Spleen (tissue), 11 donors: ENCODE measurements at regions not wholly inside any gene's neighbourhood (a gene's known extent, or its start where the extent isn't known, plus 50 kb on each side); places are given as distances from the start of the nearest gene placed in this dataset.

ENCODE experiments used
- DNase-seq: peaks from one replicate; pipeline ENCODE4 v3.0.0-alpha.2; 2020
- H3K27ac ChIP-seq, 8 donors: fragments of 200-600 bp; sonication (generic) in 7 of 8; 1 replicate in 4 of 8; 2 replicates in 4 of 8; pipeline versions ENCODE4 v1.5.0 to v1.8.0; 2016 to 2021; ENCODE audit warnings: inconsistent platforms in 4 of 8, mild to moderate bottlenecking in 4 of 8, moderate library complexity in 1 of 8
- H3K27me3 ChIP-seq, 7 donors: fragments of 200-600 bp; sonication (generic) in 6 of 7; replicated peaks in 1 of 7; 1 replicate in 4 of 7; 2 replicates in 3 of 7; pipeline versions ENCODE4 v1.5.0 to v1.8.0; 2016 to 2021; ENCODE audit warnings: inconsistent platforms in 3 of 7, mild to moderate bottlenecking in 1 of 7
- H3K36me3 ChIP-seq, 6 donors: fragments of 200-600 bp; sonication (generic) in 5 of 6; 1 replicate in 4 of 6; 2 replicates in 2 of 6; pipeline versions ENCODE4 v1.5.0 to v1.8.0; 2016 to 2021; ENCODE audit warnings: inconsistent platforms in 2 of 6
- H3K4me1 ChIP-seq, 6 donors: fragments of 200-600 bp; sonication (generic) in 5 of 6; 1 replicate in 3 of 6; 2 replicates in 3 of 6; pipeline versions ENCODE4 v1.5.0 to v1.8.0; 2016 to 2021; ENCODE audit warnings: inconsistent platforms in 3 of 6
- H3K4me3 ChIP-seq, 8 donors: fragments of 200-600 bp; sonication (generic) in 7 of 8; 1 replicate in 4 of 8; 2 replicates in 4 of 8; pipeline versions ENCODE4 v1.5.0 to v1.8.0; 2016 to 2021; ENCODE audit warnings: inconsistent platforms in 4 of 8, mild to moderate bottlenecking in 4 of 8, moderate library complexity in 2 of 8
- H3K9me3 ChIP-seq, 8 donors: fragments of 200-600 bp; sonication (generic) in 7 of 8; 1 replicate in 4 of 8; 2 replicates in 4 of 8; pipeline versions ENCODE4 v1.5.0 to v1.8.0; 2016 to 2021; ENCODE audit warnings: inconsistent platforms in 4 of 8
- CTCF ChIP-seq, 11 experiments: fragments of 200-600 bp in 7 of 11; fragments of 450-650 bp in 4 of 11; sonication (generic) in 4 of 11; IDR thresholded peaks in 8 of 11; conservative IDR thresholded peaks in 3 of 11; 1 replicate in 7 of 11; 2 replicates in 4 of 11; pipeline versions ENCODE4 v1.4.0 to v1.8.0; 2016 to 2021; ENCODE audit warnings: antibody characterized with exemption in 11 of 11, inconsistent platforms in 4 of 11, mild to moderate bottlenecking in 1 of 11
- POLR2A ChIP-seq, 3 donors: fragments of 450-650 bp; IDR thresholded peaks; one replicate each; pipeline ENCODE4 v1.5.1; 2017; ENCODE audit warnings: antibody characterized with exemption in 3 of 3, mild to moderate bottlenecking in 1 of 3
- POLR2AphosphoS5 ChIP-seq, 3 donors: sonication (generic); formaldehyde crosslinking; IDR thresholded peaks; one replicate each; pipeline ENCODE4 v1.5.1; 2017; ENCODE audit warnings: antibody characterized with exemption in 3 of 3
- WGBS, 5 donors: extraction: QIAGEN DNeasy Blood & Tissue Kit in 3 of 5; methylation state at CpG; one replicate each; pipeline versions ENCODE4 v1.1.5 to v1.1.7; 2013 to 2018; 5-methylcytosine and 5-hydroxymethylcytosine counted together
- intact Hi-C: fragments of 100-400 bp; cut with DNase I; formaldehyde crosslinking; loops from one replicate; pipeline ENCODE4 v1.15.0; 2023; ENCODE audit warnings: low total_unique reads
- donor health status: healthy with polysubstance abuse.
- donor health status: DM: no; HTN: no; CAD: no; lungs with moderate emphysema.
- donor health status: DM: no; HTN: no; CAD: no.
- donor health status: Bipolar disorder and iron deficiency.
- donor health status: healthy.
- donor health status: DM: no; HTN: no; CAD: no.
- donor health status: DM: yes; HTN: yes; CAD: no.

DNA sequence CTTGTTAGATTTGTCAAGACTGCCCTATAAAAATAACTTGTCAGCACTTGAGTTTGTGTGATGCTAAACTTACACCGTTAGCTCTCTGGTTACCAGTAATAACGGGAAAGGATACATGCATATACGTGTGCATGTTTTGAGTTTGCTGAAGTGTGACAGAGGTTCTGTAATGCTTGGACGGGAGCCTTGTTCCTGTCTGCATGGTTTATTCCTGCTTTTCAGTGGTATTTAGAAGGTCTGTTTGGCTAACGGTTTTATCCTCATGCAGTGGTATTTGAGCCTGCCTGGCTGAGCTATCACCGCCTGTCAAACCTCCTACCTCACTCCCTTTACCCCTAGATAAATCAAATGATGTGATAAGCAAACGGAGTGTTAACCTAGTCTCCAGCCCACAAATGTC is 305.6 kb downstream of the GALC start:
- WGBS, 5 donors = 67 to 77% (median 73%) methylated on average over 7 of the region's 7 CpGs
- no peak overlapping the region for H3K27ac ChIP-seq
- no peaks in the 10 kb centered on the region for H3K4me1 ChIP-seq
- no peaks in the 10 kb centered on the region for H3K36me3 ChIP-seq
- intact Hi-C loops = no loop called here
- no peak for DNase-seq
- peaks cover 0 to 18% (median 2%) of the 10 kb centered on the region in 8 donors for H3K9me3 ChIP-seq
- TF ChIP-seq POLR2AphosphoS5 (IDR thresholded peaks at IDR 0.05) (no peak), POLR2A (IDR thresholded peaks at IDR 0.05) (no peak), CTCF (IDR thresholded peaks at IDR 0.05 in 8 of 11, conservative IDR thresholded peaks at IDR 0.05 in 3 of 11) (no peak)
- H3K27me3 ChIP-seq = no peaks in the 10 kb centered on the region
- H3K4me3 ChIP-seq = no peak overlapping the region

GRCh38 chr14:87686746-87687145 is 306.2 kb downstream of the GALC start:
- TF ChIP-seq POLR2AphosphoS5 (IDR thresholded peaks at IDR 0.05) = no peak
- no peak for TF ChIP-seq POLR2A (IDR thresholded peaks at IDR 0.05)
- TF ChIP-seq CTCF (IDR thresholded peaks at IDR 0.05 in 8 of 11, conservative IDR thresholded peaks at IDR 0.05 in 3 of 11) = no peak
- H3K4me3 ChIP-seq = no peak overlapping the region
- intact Hi-C loops = no loop called here

GRCh38 chr14:87679866-87680265 is 313.1 kb downstream of the GALC start:
- TF ChIP-seq POLR2A (IDR thresholded peaks at IDR 0.05) (no peak), CTCF (IDR thresholded peaks at IDR 0.05 in 8 of 11, conservative IDR thresholded peaks at IDR 0.05 in 3 of 11) (no peak), POLR2AphosphoS5 (IDR thresholded peaks at IDR 0.05) (no peak)
- Histone ChIP-seq H3K27me3 (no peaks in the 10 kb centered on the region), H3K9me3 (peaks cover 0 to 16% (median 2%) of the 10 kb centered on the region in 8 donors), H3K36me3 (no peaks in the 10 kb centered on the region), H3K4me3 (no peak overlapping the region), H3K27ac (no peak overlapping the region), H3K4me1 (no peaks in the 10 kb centered on the region)
- DNase-seq = no peak
- intact Hi-C loops = no loop called here
- WGBS, 5 donors = 53 to 78% (median 71%) methylated on average over 3 of the region's 3 CpGs

More at GRCh38 chr14:87686746-87687145, 306.2 kb downstream of the GALC start:
- no peak for DNase-seq
- no peaks in the 10 kb centered on the region for H3K27me3 ChIP-seq
- H3K9me3 ChIP-seq = peaks cover 0 to 18% (median 2%) of the 10 kb centered on the region in 8 donors
- no peaks in the 10 kb centered on the region for H3K36me3 ChIP-seq
- H3K4me1 ChIP-seq = no peaks in the 10 kb centered on the region
- 72 to 82% (median 77%) methylated on average over 1 of the region's 1 CpG for WGBS, 5 donors
- no peak overlapping the region for H3K27ac ChIP-seq

DNA sequence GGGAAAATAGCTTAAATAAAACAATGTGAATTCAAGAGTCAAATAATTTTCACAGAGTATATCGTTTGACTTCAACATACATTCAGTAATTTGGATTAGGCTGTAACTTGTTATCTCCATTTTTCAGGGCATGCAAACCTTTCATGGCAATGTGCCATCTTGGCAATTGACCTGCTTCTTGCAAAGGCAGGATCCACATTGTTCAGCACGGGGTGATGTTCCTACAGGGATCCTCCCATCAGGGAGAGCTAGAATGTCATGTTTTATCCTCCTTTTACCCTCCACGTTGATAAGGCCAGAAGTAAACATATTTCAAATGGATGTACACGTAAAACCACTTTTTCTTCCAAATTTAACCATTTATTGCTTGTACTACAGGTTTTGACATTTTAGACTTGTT is 314.4 kb downstream of the GALC start:
- intact Hi-C loops = no loop called here
- H3K27ac ChIP-seq = no peak overlapping the region
- H3K4me1 ChIP-seq = no peaks in the 10 kb centered on the region
- TF ChIP-seq POLR2AphosphoS5 (IDR thresholded peaks at IDR 0.05) (no peak), CTCF (IDR thresholded peaks at IDR 0.05 in 8 of 11, conservative IDR thresholded peaks at IDR 0.05 in 3 of 11) (no peak), POLR2A (IDR thresholded peaks at IDR 0.05) (no peak)
- peaks cover 0 to 10% (median 0%) of the 10 kb centered on the region in 8 donors for H3K9me3 ChIP-seq
- no peak for DNase-seq
- no peaks in the 10 kb centered on the region for H3K36me3 ChIP-seq
- no peak overlapping the region for H3K4me3 ChIP-seq
- 50 to 65% (median 54%) methylated on average over 4 of the region's 4 CpGs for WGBS, 5 donors
- H3K27me3 ChIP-seq = no peaks in the 10 kb centered on the region
